GM23248 (cell line): ENCODE measurements at regions not wholly inside any gene's neighbourhood (a gene's known extent, or its start where the extent isn't known, plus 50 kb on each side); places are given as distances from the start of the nearest gene placed in this dataset.
A peak's percentile ranks its signal among the peaks of the same experiment; 100 is the strongest.

Experiments
- DNase-seq: peaks from one replicate; pipeline ENCODE4 v3.0.0-alpha.2; 2015
- H2AFZ ChIP-seq: fragments of 200-600 bp; sonication (generic); 2 replicates; pipeline ENCODE4 v1.6.1; 2016; ENCODE audit warnings: antibody characterized with exemption
- H3F3A ChIP-seq: fragments of 200-600 bp; sonication (generic); 2 replicates; pipeline ENCODE4 v1.6.1; 2016; ENCODE audit warnings: mild to moderate bottlenecking, antibody characterized with exemption, mixed run types; ENCODE audit not compliant: insufficient read depth
- H3K27ac ChIP-seq: fragments of 200-600 bp; sonication (generic); 2 replicates; pipeline ENCODE4 v1.5.1; 2016; ENCODE audit warnings: mild to moderate bottlenecking
- H3K27me3 ChIP-seq: fragments of 200-600 bp; sonication (generic); replicated peaks from 2 replicates; pipeline ENCODE4 v1.6.1; 2016; ENCODE audit warnings: mild to moderate bottlenecking; ENCODE audit not compliant: insufficient read depth
- H3K36me3 ChIP-seq: fragments of 200-600 bp; sonication (generic); 2 replicates; pipeline ENCODE4 v1.6.1; 2016; ENCODE audit warnings: low read depth, mild to moderate bottlenecking
- H3K4me1 ChIP-seq: fragments of 200-600 bp; sonication (generic); 2 replicates; pipeline ENCODE4 v1.6.1; 2016; ENCODE audit warnings: mild to moderate bottlenecking; ENCODE audit not compliant: insufficient read depth
- H3K4me2 ChIP-seq: fragments of 200-600 bp; sonication (generic); one replicate; pipeline ENCODE4 v1.6.1; 2016; ENCODE audit warnings: mild to moderate bottlenecking; ENCODE audit not compliant: unreplicated experiment
- H3K4me3 ChIP-seq: fragments of 200-600 bp; sonication (generic); 2 replicates; pipeline ENCODE4 v1.5.1; 2016; ENCODE audit warnings: mild to moderate bottlenecking
- H3K79me2 ChIP-seq: fragments of 200-600 bp; sonication (generic); 2 replicates; pipeline ENCODE4 v1.6.1; 2016; ENCODE audit warnings: mild to moderate bottlenecking; ENCODE audit not compliant: insufficient read depth
- H3K9ac ChIP-seq: fragments of 200-600 bp; sonication (generic); 2 replicates; pipeline ENCODE4 v1.6.1; 2016; ENCODE audit warnings: mild to moderate bottlenecking
- H3K9me2 ChIP-seq: fragments of 200-600 bp; sonication (generic); 2 replicates; pipeline ENCODE4 v1.6.1; 2016; ENCODE audit warnings: mixed run types, mild to moderate bottlenecking, moderate library complexity; ENCODE audit not compliant: insufficient read depth
- H3K9me3 ChIP-seq: fragments of 200-600 bp; sonication (generic); one replicate; pipeline ENCODE4 v1.6.1; 2017; ENCODE audit warnings: low read depth
- H4K20me1 ChIP-seq: fragments of 200-600 bp; sonication (generic); 2 replicates; pipeline ENCODE4 v1.6.0; 2016; ENCODE audit not compliant: insufficient read depth
- EZH2 ChIP-seq: fragments of 200-600 bp; sonication (generic); IDR thresholded peaks from 2 replicates; pipeline ENCODE4 v1.6.1; 2018; ENCODE audit warnings: antibody characterized with exemption, mild to moderate bottlenecking; ENCODE audit not compliant: insufficient read depth, poor library complexity, severe bottlenecking
- EZH2phosphoT487 ChIP-seq: fragments of 200-600 bp; sonication (generic); IDR thresholded peaks from 2 replicates; pipeline ENCODE4 v1.6.1; 2018; ENCODE audit warnings: antibody characterized with exemption, moderate library complexity, mild to moderate bottlenecking, low read depth; ENCODE audit not compliant: insufficient read depth
- whole genome bisulfite sequencing, 2 experiments: methylation state at CpG; one replicate each; pipeline ENCODE4 v1.1.6; 2015 to 2017; ENCODE audit warnings: low lambda C conversion rate in 2 of 2, low coverage in 1 of 2; ENCODE audit errors: missing lambda C conversion rate in 2 of 2; 5-methylcytosine and 5-hydroxymethylcytosine counted together
- in situ Hi-C: fragments of 300-500 bp; cut with MboI; formaldehyde crosslinking; loops from 2 replicates; pipeline ENCODE4 v1.15.0; 2020

DNA sequence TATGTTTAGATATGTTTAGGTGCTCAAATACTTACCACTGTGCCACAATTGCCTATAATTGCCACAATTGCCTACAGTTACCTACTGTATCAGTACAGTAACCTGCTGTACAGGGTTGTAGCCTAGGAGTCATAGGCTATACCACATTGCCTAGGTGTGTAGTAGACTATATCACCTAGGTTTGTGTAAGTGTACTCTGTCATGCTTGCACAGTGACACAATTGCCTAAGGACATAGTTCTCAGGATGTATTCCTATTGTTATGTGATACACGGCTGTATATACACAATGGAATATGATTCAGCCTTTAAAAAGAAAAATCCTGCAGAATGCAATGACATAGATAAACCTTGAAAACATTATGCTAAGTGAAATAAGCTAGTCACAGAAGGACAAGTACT, 264.8 kb downstream of the RAP2B start:
- no peaks in the 10 kb centered on the region for H3F3A ChIP-seq
- H3K4me2 ChIP-seq = no peak overlapping the region
- H3K27ac ChIP-seq = no peak overlapping the region
- no peak overlapping the region for H3K9ac ChIP-seq
- H3K36me3 ChIP-seq = no peaks in the 10 kb centered on the region
- no peak for TF ChIP-seq EZH2
- TF ChIP-seq EZH2phosphoT487 = no peak
- no peaks in the 10 kb centered on the region for H4K20me1 ChIP-seq
- H3K9me3 ChIP-seq = no peaks in the 10 kb centered on the region
- no peak overlapping the region for H2AFZ ChIP-seq
- DNase-seq = no peak
- H3K4me1 ChIP-seq = peaks cover 6% of the 10 kb centered on the region
- no peaks in the 10 kb centered on the region for H3K9me2 ChIP-seq
- H3K4me3 ChIP-seq = no peak overlapping the region
- in situ Hi-C loops = loop anchor here (25.0 kb wide), 1 partner anchor 390 kb away; no protein-coding TSS in a partner anchor
- H3K79me2 ChIP-seq = no peaks in the 10 kb centered on the region
- 89 to 94% methylated on average over 1 of the region's 1 CpG for WGBS, 2 experiments
- H3K27me3 ChIP-seq = no peaks in the 10 kb centered on the region

DNA sequence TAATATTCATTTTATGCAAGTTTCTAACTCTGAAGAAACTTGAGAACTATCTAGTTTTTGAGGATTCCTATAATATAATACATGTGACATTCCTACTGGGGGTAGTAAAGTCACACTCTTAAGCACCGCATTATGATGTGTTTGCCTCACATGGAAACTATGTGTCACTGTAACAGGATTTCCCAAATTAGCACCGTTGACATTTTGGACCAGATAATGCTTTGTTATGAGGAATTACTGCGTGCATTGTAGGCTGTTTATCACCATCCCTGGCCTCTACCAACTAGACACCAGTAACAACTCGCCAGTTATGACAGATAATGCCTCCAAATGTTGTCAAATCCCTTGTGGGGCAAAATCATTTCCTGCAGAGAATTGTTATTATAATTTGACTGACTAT, 267.8 kb downstream of the RAP2B start:
- H3K9ac ChIP-seq = no peak overlapping the region
- H4K20me1 ChIP-seq = no peaks in the 10 kb centered on the region
- peaks cover 6% of the 10 kb centered on the region for H3K4me1 ChIP-seq
- in situ Hi-C loops = loop anchor here (25.0 kb wide), 1 partner anchor 393 kb away; no protein-coding TSS in a partner anchor
- H3K4me3 ChIP-seq = no peak overlapping the region
- H2AFZ ChIP-seq = no peak overlapping the region
- H3K27me3 ChIP-seq = no peaks in the 10 kb centered on the region
- no peaks in the 10 kb centered on the region for H3K9me3 ChIP-seq
- TF ChIP-seq EZH2 (no peak), EZH2phosphoT487 (no peak)
- H3F3A ChIP-seq = no peaks in the 10 kb centered on the region
- no peak overlapping the region for H3K4me2 ChIP-seq
- no peaks in the 10 kb centered on the region for H3K79me2 ChIP-seq
- H3K36me3 ChIP-seq = no peaks in the 10 kb centered on the region
- 6 to 10% methylated on average over 4 of the region's 4 CpGs for WGBS, 2 experiments
- H3K27ac ChIP-seq = no peak overlapping the region
- no peaks in the 10 kb centered on the region for H3K9me2 ChIP-seq
- DNase-seq = peak; percentile 60

- WGBS, 2 experiments = 58 to 61% methylated on average over 1 of the region's 1 CpG
- Histone ChIP-seq H3K79me2 (no peaks in the 10 kb centered on the region), H3K36me3 (no peaks in the 10 kb centered on the region), H3K27me3 (no peaks in the 10 kb centered on the region), H3F3A (no peaks in the 10 kb centered on the region), H3K9me3 (no peaks in the 10 kb centered on the region), H3K27ac (no peak overlapping the region), H3K4me3 (no peak overlapping the region), H3K4me1 (peaks cover 6% of the 10 kb centered on the region), H4K20me1 (no peaks in the 10 kb centered on the region), H3K9ac (no peak overlapping the region), H2AFZ (no peak overlapping the region), H3K9me2 (no peaks in the 10 kb centered on the region), H3K4me2 (no peak overlapping the region)
- in situ Hi-C loops = loop anchor here (25.0 kb wide), 1 partner anchor 394 kb away; no protein-coding TSS in a partner anchor
- TF ChIP-seq EZH2phosphoT487 (no peak), EZH2 (no peak)
- no peak for DNase-seq
Observed at GRCh38 chr3:153431076-153431475, 269.1 kb downstream of the RAP2B start.

DNA sequence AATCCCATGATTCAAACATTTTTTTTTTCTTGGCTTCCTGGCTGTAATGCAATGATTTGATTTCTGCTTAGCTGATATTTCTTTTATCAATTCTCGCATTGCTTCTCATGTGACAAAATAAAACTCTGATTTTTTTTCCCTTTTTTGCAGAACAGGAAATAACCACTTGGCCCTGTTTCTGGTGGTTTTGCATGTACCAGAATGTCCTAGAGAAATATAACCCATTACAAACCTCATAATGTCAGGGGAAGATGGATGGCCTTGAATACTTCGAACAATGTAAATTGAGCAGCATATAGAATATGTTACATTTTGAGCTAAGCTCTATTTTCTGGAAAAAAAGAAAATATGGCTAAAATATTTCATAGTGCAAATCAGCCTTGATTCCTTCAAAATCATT, 275.6 kb downstream of the RAP2B start:
- in situ Hi-C loops = loop anchor here (25.0 kb wide), 1 partner anchor 400 kb away; no protein-coding TSS in a partner anchor
- H4K20me1 ChIP-seq = no peaks in the 10 kb centered on the region

More for the DNA sequence above, 275.6 kb downstream of the RAP2B start:
- no peak overlapping the region for H3K4me2 ChIP-seq
- H3K36me3 ChIP-seq = no peaks in the 10 kb centered on the region
- H2AFZ ChIP-seq = no peak overlapping the region
- H3F3A ChIP-seq = no peaks in the 10 kb centered on the region
- 65 to 66% methylated on average over 2 of the region's 2 CpGs for WGBS, 2 experiments
- H3K27ac ChIP-seq = no peak overlapping the region
- no peaks in the 10 kb centered on the region for H3K9me3 ChIP-seq
- TF ChIP-seq EZH2 (no peak), EZH2phosphoT487 (no peak)
- H3K27me3 ChIP-seq = no peaks in the 10 kb centered on the region
- peaks cover 5% of the 10 kb centered on the region; the same call in 1 of the 2 replicates for H3K4me1 ChIP-seq
- no peak overlapping the region for H3K9ac ChIP-seq
- no peaks in the 10 kb centered on the region for H3K79me2 ChIP-seq
- no peak for DNase-seq
- H3K9me2 ChIP-seq = no peaks in the 10 kb centered on the region
- H3K4me3 ChIP-seq = no peak overlapping the region
